Ectodermal cell (in vitro differentiated cells): ENCODE measurements at regions not wholly inside any gene's neighbourhood (a gene's known extent, or its start where the extent isn't known, plus 50 kb on each side); places are given as distances from the start of the nearest gene placed in this dataset.

Experiments used
- H3K27ac ChIP-seq: 2 replicates; pipeline ENCODE4 v1.7.0; 2013; ENCODE audit warnings: mild to moderate bottlenecking, low read depth, low read length; ENCODE audit not compliant: insufficient read depth, poor library complexity, severe bottlenecking
- H3K27me3 ChIP-seq: 2 replicates; pipeline ENCODE4 v1.7.0; 2013; ENCODE audit warnings: mild to moderate bottlenecking, low read length; ENCODE audit not compliant: insufficient read depth, control insufficient read depth, poor library complexity, severe bottlenecking
- H3K36me3 ChIP-seq: one replicate; pipeline ENCODE4 v1.7.0; 2013; ENCODE audit warnings: low read length; ENCODE audit not compliant: control insufficient read depth, insufficient read depth
- H3K4me1 ChIP-seq: one replicate; pipeline ENCODE4 v1.7.0; 2013; ENCODE audit warnings: low read length; ENCODE audit not compliant: control insufficient read depth, insufficient read depth
- H3K4me3 ChIP-seq: 2 replicates; pipeline ENCODE4 v1.7.0; 2013; ENCODE audit warnings: low read depth, low read length, control low read depth; ENCODE audit not compliant: insufficient read depth
- H3K9me3 ChIP-seq: 2 replicates; pipeline ENCODE4 v1.7.0; 2013; ENCODE audit warnings: mild to moderate bottlenecking, low read length, moderate library complexity; ENCODE audit not compliant: control insufficient read depth
- WGBS, 2 experiments: methylation state at CpG; one replicate each; pipeline ENCODE4 v1.1.7; 2013; ENCODE audit warnings: missing lambda C conversion rate in 2 of 2; 5-methylcytosine and 5-hydroxymethylcytosine counted together

GRCh38 chr1:209414803-209415329 is 168.6 kb upstream of the CAMK1G start:
- peaks cover 20% of the 10 kb centered on the region for H3K4me1 ChIP-seq
- H3K27ac ChIP-seq: no peak overlapping the region
- H3K9me3 ChIP-seq: no peaks in the 10 kb centered on the region
- 90 to 91% methylated on average over 8 of the region's 8 CpGs for WGBS, 2 experiments
- no peak overlapping the region for H3K4me3 ChIP-seq
- no peaks in the 10 kb centered on the region for H3K27me3 ChIP-seq
- no peaks in the 10 kb centered on the region for H3K36me3 ChIP-seq

DNA sequence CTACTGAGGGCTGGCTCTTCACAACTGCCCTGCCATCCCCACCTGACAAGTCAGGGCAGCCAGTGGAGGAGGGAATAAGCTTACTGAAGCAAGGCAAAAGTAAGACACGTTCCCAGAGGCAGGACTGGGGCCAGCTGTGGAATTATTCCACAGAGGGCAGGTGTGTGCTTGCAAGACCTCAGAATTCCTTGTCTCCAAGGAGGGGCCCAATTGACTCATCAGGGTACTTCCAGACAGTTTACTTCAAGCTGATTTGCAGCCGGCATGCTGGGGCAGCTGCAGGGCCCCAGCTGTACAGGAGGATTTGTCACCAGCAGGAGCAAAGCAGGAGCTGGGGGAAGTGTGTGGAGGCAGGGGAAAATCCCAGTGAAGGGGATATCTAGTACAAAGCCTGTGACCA is 167.5 kb upstream of the CAMK1G start:
- H3K36me3 ChIP-seq: no peaks in the 10 kb centered on the region
- no peak overlapping the region for H3K27ac ChIP-seq
- peaks cover 24% of the 10 kb centered on the region for H3K4me1 ChIP-seq
- no peaks in the 10 kb centered on the region for H3K9me3 ChIP-seq
- WGBS, 2 experiments: 38 to 57% methylated on average over 2 of the region's 2 CpGs
- H3K4me3 ChIP-seq: no peak overlapping the region
- no peaks in the 10 kb centered on the region for H3K27me3 ChIP-seq

- peaks cover 24% of the 10 kb centered on the region for H3K4me1 ChIP-seq
- H3K9me3 ChIP-seq: no peaks in the 10 kb centered on the region
- no peaks in the 10 kb centered on the region for H3K36me3 ChIP-seq
- no peaks in the 10 kb centered on the region for H3K27me3 ChIP-seq
- no peak overlapping the region for H3K4me3 ChIP-seq
- 89 to 90% methylated on average over 2 of the region's 2 CpGs for WGBS, 2 experiments
- H3K27ac ChIP-seq: no peak overlapping the region
Measured at GRCh38 chr1:209416716-209417115, 166.8 kb upstream of the CAMK1G start.

DNA sequence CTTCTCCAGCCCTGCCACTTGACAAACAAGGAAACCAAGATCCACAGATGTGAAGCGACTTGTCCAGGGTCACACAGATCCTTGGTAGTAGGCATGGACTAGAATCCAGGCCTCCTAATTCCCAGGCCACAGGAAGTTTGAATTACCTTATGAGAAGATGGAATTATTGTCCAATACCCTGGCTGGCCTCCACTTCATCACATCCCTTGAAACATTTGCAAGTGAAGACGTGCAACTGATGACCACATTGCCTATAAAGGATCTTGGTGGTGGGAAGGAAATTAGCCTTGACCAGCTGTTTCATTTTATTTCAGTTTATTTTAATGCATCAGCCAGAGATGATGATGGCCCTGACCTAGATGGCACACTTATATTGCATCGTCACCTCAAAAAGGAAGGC is 165.8 kb upstream of the CAMK1G start:
- WGBS, 2 experiments: 97 to 99% methylated on average over 3 of the region's 3 CpGs
- no peaks in the 10 kb centered on the region for H3K9me3 ChIP-seq
- H3K27ac ChIP-seq: no peak overlapping the region

DNA sequence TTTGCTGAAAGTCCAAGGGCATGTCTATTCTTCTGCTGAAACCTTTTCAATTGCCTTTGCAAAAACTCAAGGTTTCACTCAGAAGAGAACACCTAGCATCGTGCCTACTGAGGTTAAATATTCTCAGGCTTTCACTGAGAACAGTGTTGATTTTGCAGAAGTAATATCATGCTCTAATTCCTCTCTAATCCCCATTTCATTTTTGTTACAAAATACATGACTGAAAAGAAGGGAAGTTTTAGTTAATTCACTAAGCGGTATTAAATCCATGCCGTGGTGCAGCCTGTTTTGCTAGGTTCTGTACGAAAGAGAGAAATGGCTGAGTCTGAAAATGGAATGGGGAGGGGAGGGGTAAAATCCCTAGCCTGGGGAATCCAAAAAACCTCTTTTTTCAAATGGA is 163.2 kb upstream of the CAMK1G start:
- peaks cover 26% of the 10 kb centered on the region for H3K4me1 ChIP-seq
- no peak overlapping the region for H3K27ac ChIP-seq
- H3K4me3 ChIP-seq: no peak overlapping the region
- WGBS, 2 experiments: 96% methylated on average over 4 of the region's 4 CpGs
- no peaks in the 10 kb centered on the region for H3K27me3 ChIP-seq
- no peaks in the 10 kb centered on the region for H3K36me3 ChIP-seq
- H3K9me3 ChIP-seq: no peaks in the 10 kb centered on the region

More for the DNA sequence above, 165.8 kb upstream of the CAMK1G start:
- H3K27me3 ChIP-seq: no peaks in the 10 kb centered on the region
- H3K36me3 ChIP-seq: no peaks in the 10 kb centered on the region
- peaks cover 26% of the 10 kb centered on the region for H3K4me1 ChIP-seq
- no peak overlapping the region for H3K4me3 ChIP-seq

GRCh38 chr1:209421186-209421585 is 162.3 kb upstream of the CAMK1G start:
- Histone ChIP-seq H3K27ac (no peak overlapping the region), H3K4me3 (no peak overlapping the region), H3K27me3 (peaks cover 3% of the 10 kb centered on the region), H3K9me3 (no peaks in the 10 kb centered on the region), H3K4me1 (peaks cover 20% of the 10 kb centered on the region), H3K36me3 (no peaks in the 10 kb centered on the region)
- WGBS, 2 experiments: 77 to 81% methylated on average over 4 of the region's 4 CpGs

GRCh38 chr1:209421978-209422680 is 161.4 kb upstream of the CAMK1G start:
- WGBS, 2 experiments: 87 to 89% methylated on average over 5 of the region's 5 CpGs

DNA sequence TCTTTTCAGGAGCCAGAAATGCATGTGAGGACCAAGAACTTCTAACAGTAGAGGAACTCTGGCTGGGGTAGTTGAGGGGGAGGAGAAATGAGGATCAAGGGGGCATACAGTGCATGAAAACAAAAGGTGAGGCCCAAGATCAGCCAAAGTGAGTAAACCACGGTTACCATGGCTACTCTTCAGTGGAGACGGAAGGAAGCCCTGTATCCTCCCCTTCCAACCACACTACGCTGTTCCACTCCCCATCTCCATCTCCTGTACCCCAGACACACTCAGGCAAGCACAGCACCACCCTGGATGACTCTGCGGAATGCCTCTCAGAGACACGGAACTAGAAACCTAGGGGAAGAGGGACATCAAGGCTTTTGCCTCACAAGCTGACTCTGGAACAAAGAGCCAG is 157.6 kb upstream of the CAMK1G start:
- no peak overlapping the region for H3K4me3 ChIP-seq
- no peak overlapping the region for H3K27ac ChIP-seq
- peaks cover 34% of the 10 kb centered on the region for H3K4me1 ChIP-seq
- WGBS, 2 experiments: 86 to 90% methylated on average over 5 of the region's 5 CpGs
- no peaks in the 10 kb centered on the region for H3K36me3 ChIP-seq
- H3K9me3 ChIP-seq: no peaks in the 10 kb centered on the region
- peaks cover 3% of the 10 kb centered on the region for H3K27me3 ChIP-seq

More at GRCh38 chr1:209421978-209422680, 161.4 kb upstream of the CAMK1G start:
- Histone ChIP-seq H3K36me3 (no peaks in the 10 kb centered on the region), H3K27ac (no peak overlapping the region), H3K4me3 (no peak overlapping the region), H3K9me3 (no peaks in the 10 kb centered on the region), H3K27me3 (peaks cover 3% of the 10 kb centered on the region), H3K4me1 (peaks cover 23% of the 10 kb centered on the region)

- Histone ChIP-seq H3K27ac (no peak overlapping the region), H3K4me3 (no peak overlapping the region), H3K9me3 (no peaks in the 10 kb centered on the region), H3K36me3 (no peaks in the 10 kb centered on the region), H3K27me3 (peaks cover 3% of the 10 kb centered on the region), H3K4me1 (peaks cover 27% of the 10 kb centered on the region)
- WGBS, 2 experiments: 76 to 77% methylated on average over 7 of the region's 7 CpGs
Measured at GRCh38 chr1:209427277-209427676, 156.2 kb upstream of the CAMK1G start.

DNA sequence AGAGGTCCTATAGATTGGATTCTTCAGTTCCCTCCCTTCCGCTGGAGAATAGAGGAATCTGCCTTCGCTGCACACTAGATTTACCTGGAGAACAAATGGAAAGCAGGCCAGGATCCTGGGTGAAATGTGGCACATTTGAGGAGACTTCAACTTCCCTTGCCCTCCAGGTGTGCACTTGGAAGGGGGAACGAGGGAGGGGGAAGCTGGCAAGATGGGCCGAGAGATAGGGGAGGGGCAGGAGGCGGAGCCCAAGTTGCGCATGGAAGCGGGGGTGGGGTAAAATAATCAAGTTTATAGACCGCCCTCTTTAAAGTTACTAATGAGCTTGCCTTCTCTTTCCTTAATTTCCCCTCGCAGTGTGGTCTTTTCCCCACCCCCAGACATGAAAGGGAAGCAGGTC is 155.7 kb upstream of the CAMK1G start:
- Histone ChIP-seq H3K27me3 (peaks cover 3% of the 10 kb centered on the region), H3K9me3 (no peaks in the 10 kb centered on the region), H3K4me3 (no peak overlapping the region), H3K4me1 (peaks cover 32% of the 10 kb centered on the region), H3K36me3 (no peaks in the 10 kb centered on the region), H3K27ac (no peak overlapping the region)
- WGBS, 2 experiments: 49 to 60% methylated on average over 9 of the region's 9 CpGs
